K562 (cell line): ENCODE measurements at regions not wholly inside any gene's neighbourhood (a gene's known extent, or its start where the extent isn't known, plus 50 kb on each side); places are given as distances from the start of the nearest gene placed in this dataset.

Experiments
- ATAC-seq: fragments of 200-7000 bp; cut with Tn5 transposase; 3 replicates; pipeline ENCODE4 v1.9.1; 2020; ENCODE audit warnings: moderate library complexity
- BruUV-seq: library from RNA; stranded (reverse); fragments of 400-500 nt; replicated peaks from 2 replicates; lab custom pipeline; 2021; lab: Mats Ljungman, UMichigan
- CTCF ChIA-PET: fragments of 300-600 bp; formaldehyde crosslinking; extraction: SDS; loops from one replicate; lab custom pipeline; 2021; ENCODE audit warnings: low intra/inter-chr PET ratio; lab: Yijun Ruan, JAX
- POLR2A ChIA-PET: fragments of 300-600, 350-650 bp; sonication (Branson Sonifier 250); formaldehyde crosslinking; extraction: SDS; loops from one replicate; lab custom pipeline; 2021; ENCODE audit warnings: antibody characterized with exemption, inconsistent platforms; lab: Yijun Ruan, JAX
- DNase-seq, 4 experiments: peaks; one replicate each; pipeline versions ENCODE4 v3.0.0 to v3.0.0-alpha.2; 2011 to 2018; ENCODE audit warnings: low spot score in 3 of 4, mixed read lengths in 3 of 4; ENCODE audit errors: extremely low read depth in 1 of 4
- FAIRE-seq: peaks from 2 replicates; lab custom pipeline; 2011; peaks lifted over from hg19 to GRCh38; lab: Jason Lieb, UNC
- H2AFZ ChIP-seq: 2 replicates; pipeline ENCODE4 v1.6.0; 2011; ENCODE audit warnings: low read depth, low read length, control low read depth, inconsistent platforms
- H3K27ac ChIP-seq: fragments of 200-600 bp; 3 replicates; pipeline ENCODE4 v1.8.0; 2011; ENCODE audit warnings: low read depth, mild to moderate bottlenecking, control low read depth, inconsistent platforms, low read length, moderate library complexity, mixed read lengths; ENCODE audit errors: extremely low read depth
- H3K27me3 ChIP-seq, 2 experiments: fragments of 300-600 bp in 1 of 2; 2 replicates in 1 of 2; 3 replicates in 1 of 2; pipeline versions ENCODE4 v1.6.0 to v1.8.0; 2011; ENCODE audit warnings: inconsistent platforms in 2 of 2, low read length in 2 of 2, mild to moderate bottlenecking in 1 of 2, mixed read lengths in 1 of 2, moderate library complexity in 1 of 2; ENCODE audit not compliant: control insufficient read depth in 2 of 2, insufficient read depth in 2 of 2
- H3K36me3 ChIP-seq: fragments of 300-600 bp; 3 replicates; pipeline ENCODE4 v1.8.0; 2011; ENCODE audit warnings: mild to moderate bottlenecking, low read length, inconsistent platforms; ENCODE audit not compliant: control insufficient read depth, insufficient read depth
- H3K4me1 ChIP-seq, 2 experiments: fragments of 200-600 bp in 1 of 2; replicated peaks in 1 of 2; 2 replicates in 1 of 2; 3 replicates in 1 of 2; pipeline versions ENCODE4 v1.5.1 to v1.8.0; 2011; ENCODE audit warnings: inconsistent platforms in 2 of 2, low read length in 2 of 2, mild to moderate bottlenecking in 1 of 2, mixed read lengths in 1 of 2, moderate library complexity in 1 of 2; ENCODE audit not compliant: control insufficient read depth in 2 of 2, insufficient read depth in 2 of 2
- H3K4me2 ChIP-seq: 2 replicates; pipeline ENCODE4 v1.6.1; 2011; ENCODE audit warnings: low read length, control low read depth, inconsistent platforms, mixed read lengths; ENCODE audit not compliant: insufficient read depth
- H3K4me3 ChIP-seq: fragments of 200-600 bp; sonication (generic), shearing (Covaris generic); 2 replicates; pipeline ENCODE4 v1.5.1; 2016; ENCODE audit warnings: control low read depth, inconsistent platforms
- H3K79me2 ChIP-seq: fragments of 200-600 bp; 3 replicates; pipeline ENCODE4 v1.8.0; 2011; ENCODE audit warnings: low read length, inconsistent platforms; ENCODE audit not compliant: control insufficient read depth, insufficient read depth
- H3K9ac ChIP-seq, 2 experiments: 2 replicates each; pipeline versions ENCODE4 v1.6.0 to v1.6.1; 2011; ENCODE audit warnings: low read depth in 2 of 2, low read length in 2 of 2, control low read depth in 1 of 2, inconsistent platforms in 1 of 2, mild to moderate bottlenecking in 1 of 2, mixed read lengths in 1 of 2; ENCODE audit not compliant: insufficient read depth in 1 of 2
- H3K9me1 ChIP-seq: one replicate; pipeline ENCODE4 v1.6.0; 2011; ENCODE audit warnings: inconsistent platforms, mild to moderate bottlenecking, low read length, moderate library complexity; ENCODE audit not compliant: control insufficient read depth, insufficient read depth
- H3K9me3 ChIP-seq: replicated peaks from 2 replicates; pipeline ENCODE4 v1.5.1; 2011; ENCODE audit warnings: low read depth, low read length, inconsistent platforms; ENCODE audit not compliant: control insufficient read depth, insufficient read depth
- H4K20me1 ChIP-seq: replicated peaks from 2 replicates; pipeline ENCODE4 v1.6.1; 2011; ENCODE audit warnings: low read length, inconsistent platforms, mixed read lengths; ENCODE audit not compliant: control insufficient read depth, insufficient read depth
- IRF9 ChIP-seq: fragments of 450-650 bp; IDR thresholded peaks from 2 replicates; pipeline ENCODE4 v1.6.1; 2016; ENCODE audit warnings: missing biosample characterization, missing genetic modification characterization
- ZNF282 ChIP-seq: sonication (generic); formaldehyde crosslinking; IDR thresholded peaks from 2 replicates; pipeline ENCODE4 v1.8.1; 2023; ENCODE audit warnings: missing genetic modification reagents
- WGBS: fragments of 100-300 bp; shearing (Covaris generic); methylation state at CpG from one replicate; pipeline ENCODE4 v1.1.6; 2016; ENCODE audit warnings: low coverage, mixed read lengths; ENCODE audit not compliant: insufficient coverage; ENCODE audit errors: missing lambda C conversion rate; 5-methylcytosine and 5-hydroxymethylcytosine counted together
- in situ Hi-C: fragments of 300-500 bp; cut with MboI; formaldehyde crosslinking; loops from 4 replicates; pipeline ENCODE4 v1.15.0; 2018; ENCODE audit warnings: inconsistent platforms, mixed read lengths
- intact Hi-C: fragments of 100-400 bp; cut with micrococcal nuclease; formaldehyde crosslinking; loops from 2 replicates; pipeline ENCODE4 v1.14.2; 2022

GRCh38 chr4:28427306-28428085 is 1566.9 kb downstream of the STIM2 start:
- intact Hi-C loops, result no loop called here

More at GRCh38 chr4:28427306-28428085, 1566.9 kb downstream of the STIM2 start:
- ATAC-seq (no peak), FAIRE-seq (no peak), DNase-seq (no peak)
- Histone ChIP-seq H3K27me3 (no peaks in the 10 kb centered on the region), H3K36me3 (no peaks in the 10 kb centered on the region), H3K79me2 (no peaks in the 10 kb centered on the region), H3K27ac (no peak overlapping the region), H4K20me1 (no peaks in the 10 kb centered on the region), H3K4me1 (no peaks in the 10 kb centered on the region), H3K4me3 (no peak overlapping the region), H3K9me1 (no peaks in the 10 kb centered on the region), H3K4me2 (no peak overlapping the region), H3K9ac (no peak overlapping the region), H2AFZ (no peak overlapping the region), H3K9me3 (no peaks in the 10 kb centered on the region)
- BruUV-seq, result no TSS peak
- TF ChIP-seq ZNF282 (CRISPR knock-in tag) (no peak), IRF9 (tag) (no peak)
- in situ Hi-C loops, result no loop called here
- ChIA-PET CTCF (no interaction called here), POLR2A (no interaction called here)
- WGBS, result 0% methylated on average over 4 of the region's 4 CpGs
